ENCODE measurements at regions not wholly inside any gene's neighbourhood (a gene's known extent, or its start where the extent isn't known, plus 50 kb on each side); places are given as distances from the start of the nearest gene placed in this dataset.

DNA sequence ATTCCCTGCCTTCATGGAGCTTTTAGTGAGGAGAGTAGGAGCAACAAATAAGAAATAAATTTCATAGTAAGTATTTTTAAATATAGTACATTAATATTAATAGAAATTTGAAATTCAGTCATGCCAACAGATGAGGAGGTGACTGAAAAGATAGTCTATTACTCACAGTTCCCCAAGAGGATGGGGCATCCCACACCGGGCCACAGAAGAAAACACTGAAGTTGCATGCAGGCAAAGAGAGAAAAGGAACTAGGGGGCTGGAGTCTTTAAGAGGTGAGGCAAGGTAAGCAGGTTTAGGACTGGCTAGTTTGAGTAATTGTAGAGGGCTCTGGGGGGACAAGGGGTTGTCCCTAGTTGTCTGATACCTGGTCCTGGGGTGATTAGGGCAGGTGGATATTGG lies 120.1 kb upstream of the UMPS start:
- Histone ChIP-seq H3K4me3 (replicated peaks; ENCODE audit: insufficient read depth, low read length) (no peak overlapping the region), H3K27me3 (ENCODE audit: insufficient read depth, poor library complexity, severe bottlenecking) (no peaks in the 10 kb centered on the region), H3K27ac (replicated peaks) (no peak overlapping the region)
- no peak for TF ChIP-seq SPI1 (IDR thresholded peaks at IDR 0.05; ENCODE audit: borderline replicate concordance, low read depth)
- TF ChIP-seq GABPA (IDR thresholded peaks at IDR 0.05; ENCODE audit: low read depth) = no peak
- TF ChIP-seq, protein P1, sequence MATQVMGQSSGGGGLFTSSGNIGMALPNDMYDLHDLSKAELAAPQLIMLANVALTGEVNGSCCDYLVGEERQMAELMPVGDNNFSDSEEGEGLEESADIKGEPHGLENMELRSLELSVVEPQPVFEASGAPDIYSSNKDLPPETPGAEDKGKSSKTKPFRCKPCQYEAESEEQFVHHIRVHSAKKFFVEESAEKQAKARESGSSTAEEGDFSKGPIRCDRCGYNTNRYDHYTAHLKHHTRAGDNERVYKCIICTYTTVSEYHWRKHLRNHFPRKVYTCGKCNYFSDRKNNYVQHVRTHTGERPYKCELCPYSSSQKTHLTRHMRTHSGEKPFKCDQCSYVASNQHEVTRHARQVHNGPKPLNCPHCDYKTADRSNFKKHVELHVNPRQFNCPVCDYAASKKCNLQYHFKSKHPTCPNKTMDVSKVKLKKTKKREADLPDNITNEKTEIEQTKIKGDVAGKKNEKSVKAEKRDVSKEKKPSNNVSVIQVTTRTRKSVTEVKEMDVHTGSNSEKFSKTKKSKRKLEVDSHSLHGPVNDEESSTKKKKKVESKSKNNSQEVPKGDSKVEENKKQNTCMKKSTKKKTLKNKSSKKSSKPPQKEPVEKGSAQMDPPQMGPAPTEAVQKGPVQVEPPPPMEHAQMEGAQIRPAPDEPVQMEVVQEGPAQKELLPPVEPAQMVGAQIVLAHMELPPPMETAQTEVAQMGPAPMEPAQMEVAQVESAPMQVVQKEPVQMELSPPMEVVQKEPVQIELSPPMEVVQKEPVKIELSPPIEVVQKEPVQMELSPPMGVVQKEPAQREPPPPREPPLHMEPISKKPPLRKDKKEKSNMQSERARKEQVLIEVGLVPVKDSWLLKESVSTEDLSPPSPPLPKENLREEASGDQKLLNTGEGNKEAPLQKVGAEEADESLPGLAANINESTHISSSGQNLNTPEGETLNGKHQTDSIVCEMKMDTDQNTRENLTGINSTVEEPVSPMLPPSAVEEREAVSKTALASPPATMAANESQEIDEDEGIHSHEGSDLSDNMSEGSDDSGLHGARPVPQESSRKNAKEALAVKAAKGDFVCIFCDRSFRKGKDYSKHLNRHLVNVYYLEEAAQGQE (IDR thresholded peaks at IDR 0.05; ENCODE audit: insufficient replicate concordance, low read depth) = no peak
- no peak for DNase-seq (ENCODE audit: low read depth in 1 of 2, low spot score in 1 of 2)

DNA sequence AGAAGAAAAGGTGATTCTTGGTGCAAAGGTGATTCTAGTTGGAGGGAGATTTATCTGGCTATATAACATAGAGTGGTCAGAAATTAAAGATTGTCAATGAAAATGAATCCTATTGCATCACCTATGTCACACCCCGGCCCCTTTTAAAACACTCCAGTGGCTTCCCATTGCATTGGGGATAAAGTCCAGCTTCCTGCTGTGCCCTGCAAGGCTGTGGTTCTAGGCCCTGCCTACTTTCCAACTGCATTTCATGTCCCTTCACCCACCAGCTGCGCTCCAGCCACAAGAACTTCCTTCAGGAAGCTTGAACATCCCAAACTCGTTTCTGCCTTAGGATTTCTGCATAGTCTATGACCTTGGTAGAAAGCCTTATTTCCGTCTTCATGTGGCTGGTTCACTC lies 118.7 kb upstream of the UMPS start:
- no peak overlapping the region for H3K4me3 ChIP-seq (replicated peaks; ENCODE audit: insufficient read depth, low read length)
- no peaks in the 10 kb centered on the region for H3K27me3 ChIP-seq (ENCODE audit: insufficient read depth, poor library complexity, severe bottlenecking)
- no peak overlapping the region for H3K27ac ChIP-seq (replicated peaks)
- TF ChIP-seq, protein P2, sequence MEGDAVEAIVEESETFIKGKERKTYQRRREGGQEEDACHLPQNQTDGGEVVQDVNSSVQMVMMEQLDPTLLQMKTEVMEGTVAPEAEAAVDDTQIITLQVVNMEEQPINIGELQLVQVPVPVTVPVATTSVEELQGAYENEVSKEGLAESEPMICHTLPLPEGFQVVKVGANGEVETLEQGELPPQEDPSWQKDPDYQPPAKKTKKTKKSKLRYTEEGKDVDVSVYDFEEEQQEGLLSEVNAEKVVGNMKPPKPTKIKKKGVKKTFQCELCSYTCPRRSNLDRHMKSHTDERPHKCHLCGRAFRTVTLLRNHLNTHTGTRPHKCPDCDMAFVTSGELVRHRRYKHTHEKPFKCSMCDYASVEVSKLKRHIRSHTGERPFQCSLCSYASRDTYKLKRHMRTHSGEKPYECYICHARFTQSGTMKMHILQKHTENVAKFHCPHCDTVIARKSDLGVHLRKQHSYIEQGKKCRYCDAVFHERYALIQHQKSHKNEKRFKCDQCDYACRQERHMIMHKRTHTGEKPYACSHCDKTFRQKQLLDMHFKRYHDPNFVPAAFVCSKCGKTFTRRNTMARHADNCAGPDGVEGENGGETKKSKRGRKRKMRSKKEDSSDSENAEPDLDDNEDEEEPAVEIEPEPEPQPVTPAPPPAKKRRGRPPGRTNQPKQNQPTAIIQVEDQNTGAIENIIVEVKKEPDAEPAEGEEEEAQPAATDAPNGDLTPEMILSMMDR (IDR thresholded peaks at IDR 0.05; ENCODE audit: insufficient read depth, low read length) = no peak
- TF ChIP-seq GABPA (IDR thresholded peaks at IDR 0.05; ENCODE audit: low read depth) (no peak), SPI1 (IDR thresholded peaks at IDR 0.05; ENCODE audit: borderline replicate concordance, low read depth) (no peak), POLR2AphosphoS5 (IDR thresholded peaks at IDR 0.05; ENCODE audit: low read depth) (no peak)
- TF ChIP-seq, protein P1 (IDR thresholded peaks at IDR 0.05; ENCODE audit: insufficient replicate concordance, low read depth) = no peak
- DNase-seq (ENCODE audit: low read depth in 1 of 2, low spot score in 1 of 2) = no peak

DNA sequence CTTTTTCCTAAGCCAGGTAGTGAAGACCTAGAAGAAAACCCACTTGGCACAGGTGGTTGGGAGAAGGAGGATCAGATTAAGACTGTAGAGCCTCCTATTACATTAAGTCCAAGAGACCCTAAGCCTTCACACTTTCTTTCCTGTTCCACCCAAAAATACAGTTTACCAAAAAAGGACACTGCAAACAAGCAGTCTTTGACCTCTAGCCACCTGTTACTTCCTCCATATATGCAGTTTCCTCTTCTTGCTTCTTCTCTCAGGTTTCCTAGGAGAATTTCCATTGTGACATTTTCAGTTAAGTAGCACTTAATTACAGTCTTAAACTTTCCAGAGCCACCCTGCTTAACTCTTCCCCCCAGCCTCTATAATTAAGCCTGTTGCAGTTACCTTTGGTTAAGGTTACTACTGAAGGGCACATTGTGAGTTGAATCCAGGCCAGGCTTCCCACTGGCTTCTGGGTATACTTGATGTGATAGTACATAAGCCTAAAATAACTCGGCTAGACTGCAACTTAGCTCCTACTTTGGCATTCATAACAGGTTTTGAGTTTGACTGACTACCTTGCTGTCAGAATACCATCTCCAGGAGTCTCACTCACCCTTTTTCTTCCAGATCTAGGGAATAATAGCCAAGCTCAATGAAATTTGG lies 114.2 kb upstream of the UMPS start:
- Histone ChIP-seq H3K27me3 (ENCODE audit: insufficient read depth, poor library complexity, severe bottlenecking) (no peaks in the 10 kb centered on the region), H3K4me3 (replicated peaks; ENCODE audit: insufficient read depth, low read length) (no peak overlapping the region), H3K27ac (replicated peaks) (no peak overlapping the region; the same call in 1 of the 2 replicates)
- TF ChIP-seq SPI1 (IDR thresholded peaks at IDR 0.05; ENCODE audit: borderline replicate concordance, low read depth) (no peak), GABPA (IDR thresholded peaks at IDR 0.05; ENCODE audit: low read depth) (no peak), POLR2AphosphoS5 (IDR thresholded peaks at IDR 0.05; ENCODE audit: low read depth) (no peak)
- TF ChIP-seq, protein P1 (IDR thresholded peaks at IDR 0.05; ENCODE audit: insufficient replicate concordance, low read depth) = no peak
- TF ChIP-seq, protein P2 (IDR thresholded peaks at IDR 0.05; ENCODE audit: insufficient read depth, low read length) = no peak
- DNase-seq (ENCODE audit: low read depth in 1 of 2, low spot score in 1 of 2) = no peak
